RPMI7951 (cell line): ENCODE measurements at regions not wholly inside any gene's neighbourhood (a gene's known extent, or its start where the extent isn't known, plus 50 kb on each side); places are given as distances from the start of the nearest gene placed in this dataset.

Experiments used
- DNase-seq: peaks from one replicate; pipeline ENCODE4 v3.0.0-alpha.2; 2012; ENCODE audit warnings: low read depth

GRCh38 chr18:47595831-47596501 lies 334.5 kb downstream of the SMAD2 start:
- peak; percentile 4 for DNase-seq

- DNase-seq: no peak
Observed at GRCh38 chr18:47594621-47595086, 335.8 kb downstream of the SMAD2 start.

GRCh38 chr18:47593744-47594472 lies 336.6 kb downstream of the SMAD2 start:
- no peak for DNase-seq

GRCh38 chr18:47591429-47591828 lies 339.0 kb downstream of the SMAD2 start:
- no peak for DNase-seq

GRCh38 chr18:47587587-47587986 lies 336.1 kb upstream of the SKOR2 start:
- no peak for DNase-seq

- DNase-seq: no peak
Observed at GRCh38 chr18:47586418-47587070, 335.1 kb upstream of the SKOR2 start.

- no peak for DNase-seq
Observed at GRCh38 chr18:47585914-47586313, 334.5 kb upstream of the SKOR2 start.

GRCh38 chr18:47585136-47585535 lies 333.7 kb upstream of the SKOR2 start:
- no peak for DNase-seq

- DNase-seq: no peak
Observed at GRCh38 chr18:47582093-47582492, 330.6 kb upstream of the SKOR2 start.

GRCh38 chr18:47577520-47577919 lies 326.1 kb upstream of the SKOR2 start:
- no peak for DNase-seq

- no peak for DNase-seq
Observed at GRCh38 chr18:47574966-47575365, 323.5 kb upstream of the SKOR2 start.

- no peak for DNase-seq
Observed at GRCh38 chr18:47571957-47572356, 320.5 kb upstream of the SKOR2 start.

GRCh38 chr18:47566809-47567208 lies 315.3 kb upstream of the SKOR2 start:
- no peak for DNase-seq

- DNase-seq: no peak
Observed at GRCh38 chr18:47560723-47561715, 309.6 kb upstream of the SKOR2 start.

GRCh38 chr18:47558110-47558750 lies 306.8 kb upstream of the SKOR2 start:
- DNase-seq: no peak

GRCh38 chr18:47557160-47557559 lies 305.7 kb upstream of the SKOR2 start:
- DNase-seq: no peak

GRCh38 chr18:47552783-47553182 lies 301.3 kb upstream of the SKOR2 start:
- no peak for DNase-seq

GRCh38 chr18:47550611-47551010 lies 299.2 kb upstream of the SKOR2 start:
- no peak for DNase-seq

- DNase-seq: no peak
Observed at GRCh38 chr18:47549021-47549540, 297.6 kb upstream of the SKOR2 start.

GRCh38 chr18:47547539-47548202 lies 296.2 kb upstream of the SKOR2 start:
- DNase-seq: no peak
